Calu3 (cell line): ENCODE measurements at regions not wholly inside any gene's neighbourhood (a gene's known extent, or its start where the extent isn't known, plus 50 kb on each side); places are given as distances from the start of the nearest gene placed in this dataset.

Experiments used
- BruUV-seq: library from RNA; stranded (reverse); fragments of 400-500 nt; replicated peaks from 2 replicates; lab custom pipeline; 2021; lab: Mats Ljungman, UMichigan
- CTCF ChIA-PET: fragments of 300-600 bp; sonication (Branson Sonifier 250); formaldehyde crosslinking; loops from one replicate; lab custom pipeline; 2022; ENCODE audit warnings: antibody characterized with exemption; lab: Charles Lee
- DNase-seq: peaks from one replicate; pipeline ENCODE4 v3.0.0; 2022
- H3K27ac Mint-ChIP-seq: one replicate; pipeline ENCODE4 v1.8.0; 2022; ENCODE audit warnings: mixed read lengths; ENCODE audit not compliant: unreplicated experiment
- H3K27me3 Mint-ChIP-seq: one replicate; pipeline ENCODE4 v1.8.0; 2022; ENCODE audit warnings: mixed read lengths; ENCODE audit not compliant: unreplicated experiment
- H3K36me3 Mint-ChIP-seq: one replicate; pipeline ENCODE4 v1.8.0; 2022; ENCODE audit warnings: mild to moderate bottlenecking, moderate library complexity, mixed read lengths; ENCODE audit not compliant: insufficient read depth, unreplicated experiment
- H3K4me1 Mint-ChIP-seq: one replicate; pipeline ENCODE4 v1.8.0; 2022; ENCODE audit warnings: mild to moderate bottlenecking, low read depth, mixed read lengths; ENCODE audit not compliant: unreplicated experiment
- H3K4me3 Mint-ChIP-seq: one replicate; pipeline ENCODE4 v1.8.0; 2022; ENCODE audit warnings: mild to moderate bottlenecking, low read depth, moderate library complexity, mixed read lengths; ENCODE audit not compliant: unreplicated experiment
- H3K9me3 Mint-ChIP-seq: one replicate; pipeline ENCODE4 v1.8.0; 2022; ENCODE audit warnings: low read depth, mixed read lengths; ENCODE audit not compliant: unreplicated experiment
- intact Hi-C: fragments of 100-400 bp; cut with micrococcal nuclease; formaldehyde crosslinking; loops from one replicate; pipeline ENCODE4 v1.10.0; 2022; ENCODE audit not compliant: unreplicated experiment
- TF ChIP-seq, protein P1 (sequence below): fragments of 200-600 bp; IDR thresholded peaks from one replicate; pipeline ENCODE4 v1.8.0; 2022; ENCODE audit warnings: antibody characterized with exemption; ENCODE audit not compliant: unreplicated experiment

DNA sequence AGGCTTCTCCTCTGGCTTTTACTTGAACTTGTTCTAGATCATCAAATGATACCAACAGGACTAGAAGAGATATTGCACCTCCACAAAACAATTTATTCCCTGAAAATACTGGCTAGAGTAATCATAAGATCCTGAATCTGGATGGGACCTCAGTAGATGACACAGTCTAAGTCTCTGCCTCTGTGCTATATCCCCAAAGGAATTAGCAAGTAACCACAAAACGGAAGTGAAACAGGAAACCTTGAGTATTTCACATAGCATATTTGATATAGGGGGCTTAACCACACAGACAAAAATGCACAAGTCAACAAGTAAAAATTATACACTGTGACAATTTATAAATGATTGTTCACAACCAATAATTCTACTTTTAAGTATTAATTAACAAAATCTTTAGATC lies 456.9 kb upstream of the TNP1 start:
- Mint-ChIP-seq H3K27ac (peak overlapping the region; percentile 48), H3K4me1 (peaks cover 30% of the 10 kb centered on the region), H3K9me3 (no peaks in the 10 kb centered on the region), H3K36me3 (peaks cover 5% of the 10 kb centered on the region), H3K27me3 (no peaks in the 10 kb centered on the region), H3K4me3 (no peak overlapping the region)
- BruUV-seq: no TSS peak
- CTCF ChIA-PET: no interaction called here
- TF ChIP-seq, protein P1, sequence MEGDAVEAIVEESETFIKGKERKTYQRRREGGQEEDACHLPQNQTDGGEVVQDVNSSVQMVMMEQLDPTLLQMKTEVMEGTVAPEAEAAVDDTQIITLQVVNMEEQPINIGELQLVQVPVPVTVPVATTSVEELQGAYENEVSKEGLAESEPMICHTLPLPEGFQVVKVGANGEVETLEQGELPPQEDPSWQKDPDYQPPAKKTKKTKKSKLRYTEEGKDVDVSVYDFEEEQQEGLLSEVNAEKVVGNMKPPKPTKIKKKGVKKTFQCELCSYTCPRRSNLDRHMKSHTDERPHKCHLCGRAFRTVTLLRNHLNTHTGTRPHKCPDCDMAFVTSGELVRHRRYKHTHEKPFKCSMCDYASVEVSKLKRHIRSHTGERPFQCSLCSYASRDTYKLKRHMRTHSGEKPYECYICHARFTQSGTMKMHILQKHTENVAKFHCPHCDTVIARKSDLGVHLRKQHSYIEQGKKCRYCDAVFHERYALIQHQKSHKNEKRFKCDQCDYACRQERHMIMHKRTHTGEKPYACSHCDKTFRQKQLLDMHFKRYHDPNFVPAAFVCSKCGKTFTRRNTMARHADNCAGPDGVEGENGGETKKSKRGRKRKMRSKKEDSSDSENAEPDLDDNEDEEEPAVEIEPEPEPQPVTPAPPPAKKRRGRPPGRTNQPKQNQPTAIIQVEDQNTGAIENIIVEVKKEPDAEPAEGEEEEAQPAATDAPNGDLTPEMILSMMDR: no peak
- DNase-seq: no peak
- intact Hi-C loops: no loop called here

DNA sequence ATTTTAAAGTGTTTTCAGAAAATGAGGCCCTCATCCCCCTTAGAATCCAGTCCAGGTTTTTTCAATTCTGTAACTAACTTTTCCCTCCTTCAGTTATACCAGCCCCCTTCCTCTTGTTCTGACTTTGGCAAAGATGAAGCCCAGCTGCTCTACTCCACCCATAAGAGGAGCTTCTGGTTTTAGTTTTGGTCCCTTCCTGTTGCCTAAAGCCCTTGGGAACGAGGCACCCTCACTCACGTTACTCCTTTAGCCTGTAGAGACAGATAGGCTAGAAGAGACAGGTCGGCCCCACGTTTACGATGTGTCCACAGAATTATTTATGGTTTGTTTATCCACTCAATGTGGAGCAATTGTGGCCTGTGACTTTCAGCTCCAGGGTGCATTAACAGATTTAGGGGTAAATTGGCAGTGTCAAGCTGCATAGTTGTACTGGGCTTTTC lies 454.2 kb upstream of the TNP1 start:
- intact Hi-C loops: no loop called here
- CTCF ChIA-PET: interaction anchor here (1.1 kb wide), 1 partner anchor 19 kb away, joined by 4 read pairs; no protein-coding TSS in a partner anchor
- TF ChIP-seq, protein P1: no peak
- no peak for DNase-seq
- Mint-ChIP-seq H3K27ac (peak overlapping the region; percentile 22), H3K9me3 (peaks cover 2% of the 10 kb centered on the region), H3K36me3 (peaks cover 5% of the 10 kb centered on the region), H3K27me3 (no peaks in the 10 kb centered on the region), H3K4me1 (peaks cover 30% of the 10 kb centered on the region), H3K4me3 (no peak overlapping the region)
- no TSS peak for BruUV-seq

DNA sequence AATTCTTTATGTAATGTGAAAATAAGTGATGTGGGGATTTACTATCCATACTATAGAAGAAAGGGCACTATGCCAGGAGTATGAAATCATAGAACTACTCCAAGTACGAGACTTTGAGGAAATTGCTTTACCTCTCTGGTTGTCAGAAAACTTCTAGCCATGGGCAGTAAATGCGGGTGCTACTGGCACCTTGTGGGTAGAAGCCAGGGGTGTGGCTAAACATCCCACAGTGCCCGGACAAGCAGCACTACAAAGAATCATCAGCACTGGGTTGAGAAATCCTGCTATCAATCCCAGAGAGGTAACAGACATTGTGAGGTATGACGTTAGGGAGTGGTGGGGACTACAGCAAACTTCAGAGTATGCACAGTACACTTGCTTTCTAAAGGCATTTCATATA lies 453.5 kb upstream of the TNP1 start:
- Mint-ChIP-seq H3K9me3 (peaks cover 3% of the 10 kb centered on the region), H3K4me3 (no peak overlapping the region), H3K36me3 (peaks cover 5% of the 10 kb centered on the region), H3K4me1 (peaks cover 33% of the 10 kb centered on the region), H3K27me3 (no peaks in the 10 kb centered on the region), H3K27ac (no peak overlapping the region)
- CTCF ChIA-PET: interaction anchor here (0.5 kb wide), 1 partner anchor 280 kb away, joined by 3 read pairs; no protein-coding TSS in a partner anchor
- BruUV-seq: no TSS peak
- TF ChIP-seq, protein P1: no peak
- no peak for DNase-seq
- intact Hi-C loops: no loop called here

DNA sequence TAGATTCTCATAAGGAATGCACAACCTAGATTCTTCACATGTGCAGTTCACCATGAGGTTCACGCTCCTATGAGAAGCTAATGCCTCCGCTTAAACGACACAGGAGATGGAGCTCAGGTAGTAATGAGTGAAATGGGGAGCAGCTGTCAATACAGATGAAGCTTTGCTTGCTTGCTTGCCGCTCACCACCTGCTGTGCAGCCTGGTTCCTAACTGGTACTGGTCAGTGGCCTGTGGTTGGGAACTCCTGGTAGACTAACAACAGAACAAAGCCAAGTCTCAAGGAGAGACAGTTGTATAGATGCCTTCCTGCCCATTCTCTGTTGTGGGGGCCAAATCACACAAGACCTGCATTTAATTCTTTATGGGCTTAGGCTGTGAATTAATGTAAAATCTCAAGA lies 449.2 kb upstream of the TNP1 start:
- CTCF ChIA-PET: no interaction called here
- no peaks in the 10 kb centered on the region for H3K36me3 Mint-ChIP-seq

More for the DNA sequence above, 449.2 kb upstream of the TNP1 start:
- DNase-seq: no peak
- Mint-ChIP-seq H3K27me3 (no peaks in the 10 kb centered on the region), H3K9me3 (peaks cover 12% of the 10 kb centered on the region), H3K4me3 (no peak overlapping the region), H3K4me1 (peaks cover 10% of the 10 kb centered on the region), H3K27ac (no peak overlapping the region)
- BruUV-seq: no TSS peak
- TF ChIP-seq, protein P1: no peak
- intact Hi-C loops: no loop called here
